LoVo (cell line): ENCODE measurements at regions not wholly inside any gene's neighbourhood (a gene's known extent, or its start where the extent isn't known, plus 50 kb on each side); places are given as distances from the start of the nearest gene placed in this dataset.
"Not testable (repeated sequence)": the region's sequence is repeated elsewhere in the genome, so short reads cannot be mapped to it uniquely, and the experiment has no call there.

Experiments used
- DNase-seq: peaks from one replicate; pipeline ENCODE4 v3.0.0-alpha.2; 2016; ENCODE audit warnings: low spot score

- DNase-seq, result no peak
Measured at GRCh38 chr2:172259827-172260226, 157.1 kb upstream of the DLX2 start.

GRCh38 chr2:172260336-172260735, 157.6 kb upstream of the DLX2 start:
- no peak for DNase-seq

- no peak for DNase-seq
Measured at GRCh38 chr2:172261292-172261691, 158.6 kb upstream of the DLX2 start.

- DNase-seq, result no peak
Measured at GRCh38 chr2:172262486-172262885, 159.8 kb upstream of the DLX2 start.

- DNase-seq, result not testable (repeated sequence)
Measured at GRCh38 chr2:172264820-172265219, 162.1 kb upstream of the DLX2 start.

GRCh38 chr2:172269507-172270244, 157.7 kb upstream of the ITGA6 start:
- not testable (repeated sequence) for DNase-seq

- no peak for DNase-seq
Measured at GRCh38 chr2:172270278-172271079, 156.9 kb upstream of the ITGA6 start.

GRCh38 chr2:172273910-172274571, 153.3 kb upstream of the ITGA6 start:
- no peak for DNase-seq

- no peak for DNase-seq
Measured at GRCh38 chr2:172275239-172275638, 152.1 kb upstream of the ITGA6 start.

- DNase-seq, result no peak
Measured at GRCh38 chr2:172276961-172277360, 150.4 kb upstream of the ITGA6 start.

- no peak for DNase-seq
Measured at GRCh38 chr2:172278667-172279066, 148.7 kb upstream of the ITGA6 start.

- no peak for DNase-seq
Measured at GRCh38 chr2:172279214-172279613, 148.2 kb upstream of the ITGA6 start.

- no peak for DNase-seq
Measured at GRCh38 chr2:172279813-172280212, 147.6 kb upstream of the ITGA6 start.

- DNase-seq, result no peak
Measured at GRCh38 chr2:172280571-172281361, 146.6 kb upstream of the ITGA6 start.

GRCh38 chr2:172281648-172282570, 145.5 kb upstream of the ITGA6 start:
- no peak for DNase-seq

GRCh38 chr2:172282944-172283343, 144.4 kb upstream of the ITGA6 start:
- no peak for DNase-seq

GRCh38 chr2:172283476-172283875, 143.9 kb upstream of the ITGA6 start:
- DNase-seq, result no peak

- no peak for DNase-seq
Measured at GRCh38 chr2:172284209-172284608, 143.2 kb upstream of the ITGA6 start.

- DNase-seq, result no peak
Measured at GRCh38 chr2:172285010-172285621, 142.3 kb upstream of the ITGA6 start.

GRCh38 chr2:172285760-172286159, 141.6 kb upstream of the ITGA6 start:
- no peak for DNase-seq

GRCh38 chr2:172287190-172287589, 140.2 kb upstream of the ITGA6 start:
- DNase-seq, result no peak
